Karpas-422 (cell line): ENCODE measurements at regions not wholly inside any gene's neighbourhood (a gene's known extent, or its start where the extent isn't known, plus 50 kb on each side); places are given as distances from the start of the nearest gene placed in this dataset.

Source experiments
- DNase-seq: peaks from one replicate; pipeline ENCODE4 v3.0.0-alpha.2; 2015
- H2AFZ ChIP-seq: fragments of 200-600 bp; sonication (generic); 2 replicates; pipeline ENCODE4 v1.6.1; 2014; ENCODE audit warnings: antibody characterized with exemption, low read length, mixed read lengths
- H3K27ac ChIP-seq: fragments of 200-600 bp; sonication (generic); 2 replicates; pipeline ENCODE4 v1.5.1; 2014; ENCODE audit warnings: mild to moderate bottlenecking, low read length, moderate library complexity
- H3K27me3 ChIP-seq: fragments of 200-600 bp; sonication (generic); 2 replicates; pipeline ENCODE4 v1.6.1; 2014; ENCODE audit warnings: low read length, mixed read lengths
- H3K36me3 ChIP-seq: fragments of 200-600 bp; sonication (generic); 2 replicates; pipeline ENCODE4 v1.6.1; 2014; ENCODE audit warnings: low read length, mixed read lengths; ENCODE audit not compliant: insufficient read depth
- H3K4me1 ChIP-seq: fragments of 200-600 bp; sonication (generic); 2 replicates; pipeline ENCODE4 v1.6.1; 2014; ENCODE audit warnings: mild to moderate bottlenecking, low read length, mixed read lengths
- H3K4me2 ChIP-seq: fragments of 200-600 bp; sonication (generic); 2 replicates; pipeline ENCODE4 v1.6.1; 2014; ENCODE audit warnings: low read length, low read depth, mild to moderate bottlenecking; ENCODE audit not compliant: poor library complexity, severe bottlenecking
- H3K4me3 ChIP-seq: fragments of 200-600 bp; sonication (generic); 2 replicates; pipeline ENCODE4 v1.5.1; 2014; ENCODE audit warnings: mild to moderate bottlenecking, antibody characterized with exemption, low read length, mixed read lengths
- H3K79me2 ChIP-seq: fragments of 200-600 bp; sonication (generic); 2 replicates; pipeline ENCODE4 v1.6.1; 2014; ENCODE audit warnings: mild to moderate bottlenecking, low read length, mixed read lengths
- H3K9ac ChIP-seq: fragments of 200-600 bp; sonication (generic); 2 replicates; pipeline ENCODE4 v1.6.0; 2014; ENCODE audit warnings: low read length
- H3K9me2 ChIP-seq: fragments of 200-600 bp; sonication (generic), shearing (Covaris generic); replicated peaks from 2 replicates; pipeline ENCODE4 v1.6.0; 2014; ENCODE audit warnings: mild to moderate bottlenecking, low read length, moderate library complexity; ENCODE audit not compliant: insufficient read depth
- H3K9me3 ChIP-seq: fragments of 300-700, 200-600 bp; sonication (generic); 2 replicates; pipeline ENCODE4 v1.6.1; 2014; ENCODE audit warnings: low read length, mixed read lengths
- H4K20me1 ChIP-seq: fragments of 200-600 bp; sonication (generic); 2 replicates; pipeline ENCODE4 v1.6.1; 2014; ENCODE audit warnings: mild to moderate bottlenecking, antibody characterized with exemption, low read length, low read depth; ENCODE audit not compliant: insufficient read depth

- H2AFZ ChIP-seq: no peak overlapping the region
- H3K9me3 ChIP-seq: no peaks in the 10 kb centered on the region
- no peak overlapping the region for H3K27ac ChIP-seq
- no peak overlapping the region for H3K4me3 ChIP-seq
- H3K79me2 ChIP-seq: no peaks in the 10 kb centered on the region
- no peak overlapping the region for H3K4me2 ChIP-seq
- no peaks in the 10 kb centered on the region for H4K20me1 ChIP-seq
- H3K27me3 ChIP-seq: no peaks in the 10 kb centered on the region
- H3K9ac ChIP-seq: no peak overlapping the region
- H3K4me1 ChIP-seq: no peaks in the 10 kb centered on the region
- no peaks in the 10 kb centered on the region for H3K36me3 ChIP-seq
- no peak for DNase-seq
- no peaks in the 10 kb centered on the region for H3K9me2 ChIP-seq
Measured at GRCh38 chr3:81958972-81959640, 197.7 kb upstream of the GBE1 start.

- Histone ChIP-seq H3K9me2 (no peaks in the 10 kb centered on the region), H3K9ac (no peak overlapping the region), H3K27ac (no peak overlapping the region), H3K36me3 (no peaks in the 10 kb centered on the region), H3K27me3 (no peaks in the 10 kb centered on the region), H3K4me3 (no peak overlapping the region), H3K4me1 (no peaks in the 10 kb centered on the region), H3K4me2 (no peak overlapping the region), H3K9me3 (no peaks in the 10 kb centered on the region), H2AFZ (no peak overlapping the region), H3K79me2 (no peaks in the 10 kb centered on the region), H4K20me1 (no peaks in the 10 kb centered on the region)
- DNase-seq: no peak
Measured at GRCh38 chr3:81955878-81956277, 194.4 kb upstream of the GBE1 start.

DNA sequence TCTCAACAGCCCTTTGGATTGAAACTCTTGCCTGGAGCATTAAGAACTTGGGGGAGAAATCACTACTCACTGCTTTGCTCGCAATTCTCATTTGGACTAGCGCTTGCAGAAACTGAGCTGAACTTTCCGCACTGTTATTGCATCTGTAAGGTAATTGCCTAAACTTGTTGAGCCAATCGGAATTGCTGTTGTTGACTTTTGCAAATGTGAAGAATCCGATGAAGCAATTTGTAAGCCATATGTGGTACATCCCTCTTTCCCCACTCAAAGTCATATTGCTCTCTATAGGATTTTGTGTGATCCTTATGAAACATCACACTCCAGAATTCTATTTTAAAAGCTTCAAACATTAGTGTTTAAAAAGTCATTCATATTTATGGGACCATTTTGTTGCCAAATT lies 191.7 kb upstream of the GBE1 start:
- H3K79me2 ChIP-seq: no peaks in the 10 kb centered on the region
- H3K9ac ChIP-seq: no peak overlapping the region
- H3K4me1 ChIP-seq: no peaks in the 10 kb centered on the region
- H3K27ac ChIP-seq: no peak overlapping the region
- no peaks in the 10 kb centered on the region for H3K36me3 ChIP-seq
- no peaks in the 10 kb centered on the region for H3K9me3 ChIP-seq
- H3K4me3 ChIP-seq: no peak overlapping the region
- no peaks in the 10 kb centered on the region for H4K20me1 ChIP-seq
- H3K27me3 ChIP-seq: no peaks in the 10 kb centered on the region
- no peak overlapping the region for H3K4me2 ChIP-seq
- no peaks in the 10 kb centered on the region for H3K9me2 ChIP-seq
- DNase-seq: no peak
- H2AFZ ChIP-seq: no peak overlapping the region

GRCh38 chr3:81952141-81952540 lies 190.7 kb upstream of the GBE1 start:
- Histone ChIP-seq H3K4me3 (no peak overlapping the region), H3K4me2 (no peak overlapping the region), H3K27me3 (no peaks in the 10 kb centered on the region), H3K9ac (no peak overlapping the region), H3K79me2 (no peaks in the 10 kb centered on the region), H3K36me3 (no peaks in the 10 kb centered on the region), H3K4me1 (no peaks in the 10 kb centered on the region), H3K27ac (no peak overlapping the region), H4K20me1 (no peaks in the 10 kb centered on the region), H3K9me2 (no peaks in the 10 kb centered on the region), H2AFZ (no peak overlapping the region), H3K9me3 (no peaks in the 10 kb centered on the region)
- no peak for DNase-seq

- Histone ChIP-seq H3K9me3 (no peaks in the 10 kb centered on the region), H3K9ac (no peak overlapping the region), H3K79me2 (no peaks in the 10 kb centered on the region)
Measured at GRCh38 chr3:81951636-81952035, 190.2 kb upstream of the GBE1 start.

GRCh38 chr3:81951106-81951505 lies 189.7 kb upstream of the GBE1 start:
- Histone ChIP-seq H3K79me2 (no peaks in the 10 kb centered on the region), H3K9me2 (no peaks in the 10 kb centered on the region), H3K4me1 (no peaks in the 10 kb centered on the region), H4K20me1 (no peaks in the 10 kb centered on the region), H3K27ac (no peak overlapping the region), H2AFZ (no peak overlapping the region), H3K36me3 (no peaks in the 10 kb centered on the region), H3K9me3 (no peaks in the 10 kb centered on the region), H3K4me3 (no peak overlapping the region), H3K4me2 (no peak overlapping the region), H3K27me3 (no peaks in the 10 kb centered on the region), H3K9ac (no peak overlapping the region)
- DNase-seq: no peak

More at GRCh38 chr3:81951636-81952035, 190.2 kb upstream of the GBE1 start:
- Histone ChIP-seq H3K4me1 (no peaks in the 10 kb centered on the region), H3K9me2 (no peaks in the 10 kb centered on the region), H4K20me1 (no peaks in the 10 kb centered on the region), H3K4me3 (no peak overlapping the region), H3K36me3 (no peaks in the 10 kb centered on the region), H3K27me3 (no peaks in the 10 kb centered on the region), H2AFZ (no peak overlapping the region), H3K27ac (no peak overlapping the region), H3K4me2 (no peak overlapping the region)
- DNase-seq: no peak

- Histone ChIP-seq H3K27ac (no peak overlapping the region), H3K36me3 (no peaks in the 10 kb centered on the region), H3K9me3 (no peaks in the 10 kb centered on the region), H4K20me1 (no peaks in the 10 kb centered on the region), H3K4me1 (no peaks in the 10 kb centered on the region), H2AFZ (no peak overlapping the region), H3K9ac (no peak overlapping the region), H3K79me2 (no peaks in the 10 kb centered on the region), H3K9me2 (no peaks in the 10 kb centered on the region), H3K27me3 (no peaks in the 10 kb centered on the region), H3K4me3 (no peak overlapping the region), H3K4me2 (no peak overlapping the region)
- no peak for DNase-seq
Measured at GRCh38 chr3:81947359-81947758, 185.9 kb upstream of the GBE1 start.

GRCh38 chr3:81938681-81939080 lies 177.2 kb upstream of the GBE1 start:
- no peak overlapping the region for H2AFZ ChIP-seq
- H3K4me1 ChIP-seq: no peaks in the 10 kb centered on the region
- no peaks in the 10 kb centered on the region for H4K20me1 ChIP-seq
- no peaks in the 10 kb centered on the region for H3K9me3 ChIP-seq
- H3K9me2 ChIP-seq: no peaks in the 10 kb centered on the region
- H3K79me2 ChIP-seq: no peaks in the 10 kb centered on the region
- no peak overlapping the region for H3K4me3 ChIP-seq
- H3K36me3 ChIP-seq: no peaks in the 10 kb centered on the region
- H3K27ac ChIP-seq: no peak overlapping the region
- H3K27me3 ChIP-seq: no peaks in the 10 kb centered on the region
- no peak overlapping the region for H3K9ac ChIP-seq
- no peak for DNase-seq
- no peak overlapping the region for H3K4me2 ChIP-seq
